ENCODE measurements at regions not wholly inside any gene's neighbourhood (a gene's known extent, or its start where the extent isn't known, plus 50 kb on each side); places are given as distances from the start of the nearest gene placed in this dataset.
A peak's percentile ranks its signal among the peaks of the same experiment; 100 is the strongest.

DNA sequence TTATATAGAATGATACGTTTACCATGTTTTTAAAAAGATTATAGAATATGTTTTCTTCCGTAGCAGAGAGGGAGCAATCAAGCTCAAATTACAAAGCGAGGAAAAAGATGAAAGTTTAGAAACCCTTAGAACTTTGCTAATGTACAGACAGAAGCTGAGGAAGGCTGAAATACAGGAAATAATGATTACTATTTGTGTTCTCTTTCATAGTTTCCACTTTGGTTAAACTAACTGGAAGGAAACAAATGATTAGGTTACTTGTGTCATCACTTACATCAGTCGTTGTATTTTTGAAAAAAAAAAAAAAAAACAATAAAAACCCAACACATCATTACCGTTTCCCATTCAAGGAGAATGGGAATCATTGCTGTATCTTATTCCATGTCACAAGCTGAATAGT is 337.8 kb upstream of the CBLB start:
- TF ChIP-seq, protein P1, sequence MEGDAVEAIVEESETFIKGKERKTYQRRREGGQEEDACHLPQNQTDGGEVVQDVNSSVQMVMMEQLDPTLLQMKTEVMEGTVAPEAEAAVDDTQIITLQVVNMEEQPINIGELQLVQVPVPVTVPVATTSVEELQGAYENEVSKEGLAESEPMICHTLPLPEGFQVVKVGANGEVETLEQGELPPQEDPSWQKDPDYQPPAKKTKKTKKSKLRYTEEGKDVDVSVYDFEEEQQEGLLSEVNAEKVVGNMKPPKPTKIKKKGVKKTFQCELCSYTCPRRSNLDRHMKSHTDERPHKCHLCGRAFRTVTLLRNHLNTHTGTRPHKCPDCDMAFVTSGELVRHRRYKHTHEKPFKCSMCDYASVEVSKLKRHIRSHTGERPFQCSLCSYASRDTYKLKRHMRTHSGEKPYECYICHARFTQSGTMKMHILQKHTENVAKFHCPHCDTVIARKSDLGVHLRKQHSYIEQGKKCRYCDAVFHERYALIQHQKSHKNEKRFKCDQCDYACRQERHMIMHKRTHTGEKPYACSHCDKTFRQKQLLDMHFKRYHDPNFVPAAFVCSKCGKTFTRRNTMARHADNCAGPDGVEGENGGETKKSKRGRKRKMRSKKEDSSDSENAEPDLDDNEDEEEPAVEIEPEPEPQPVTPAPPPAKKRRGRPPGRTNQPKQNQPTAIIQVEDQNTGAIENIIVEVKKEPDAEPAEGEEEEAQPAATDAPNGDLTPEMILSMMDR (IDR thresholded peaks at IDR 0.05; ENCODE audit: insufficient read depth, low read length): no peak

DNA sequence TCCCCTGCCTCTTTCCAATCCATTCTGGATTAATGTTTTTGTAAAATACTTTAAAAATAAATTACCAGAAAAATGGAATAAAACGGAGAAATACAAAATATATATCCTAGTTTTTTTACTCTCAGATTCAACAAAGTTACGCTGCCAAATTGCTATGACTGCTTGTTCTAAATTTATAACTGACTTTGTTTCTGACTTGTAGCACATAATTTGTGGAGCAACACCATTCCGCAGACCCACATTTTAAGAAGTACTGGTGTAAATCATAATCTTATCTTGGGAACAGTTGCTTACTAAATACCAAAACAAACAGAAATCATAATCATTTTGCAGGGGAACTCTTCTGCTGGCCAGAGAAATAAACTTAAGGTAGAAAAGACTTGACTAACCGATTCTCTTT is 339.4 kb upstream of the CBLB start:
- TF ChIP-seq, protein P1 (IDR thresholded peaks at IDR 0.05; ENCODE audit: insufficient read depth, low read length): no peak
- DNase-seq (ENCODE audit: low read depth): peak; percentile 16
- no peak overlapping the region for H3K4me3 ChIP-seq (ENCODE audit: low read depth, low read length)

More for the DNA sequence above, 337.8 kb upstream of the CBLB start:
- no peak for DNase-seq (ENCODE audit: low read depth)
- no peak overlapping the region for H3K4me3 ChIP-seq (ENCODE audit: low read depth, low read length)

DNA sequence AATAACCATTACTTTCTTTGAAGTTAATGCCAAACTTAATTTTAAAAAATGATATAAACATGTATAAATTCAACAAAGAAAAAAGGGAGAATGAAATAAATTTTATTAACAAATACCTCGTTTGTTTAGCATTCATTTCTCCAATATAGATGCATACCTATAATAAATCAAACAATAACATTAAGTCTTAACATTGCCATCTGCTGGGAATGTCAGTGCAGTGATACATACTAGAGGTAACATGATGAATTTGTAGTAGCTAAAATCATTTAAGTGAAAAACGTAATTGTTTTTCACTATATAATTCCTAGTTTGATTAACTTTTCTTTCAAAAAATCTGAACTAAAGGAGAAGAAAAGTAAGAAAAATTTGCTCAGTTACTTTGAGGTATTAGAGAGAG is 340.2 kb upstream of the CBLB start:
- no peak overlapping the region for H3K4me3 ChIP-seq (ENCODE audit: low read depth, low read length)
- DNase-seq (ENCODE audit: low read depth): peak; percentile 69
- TF ChIP-seq, protein P1 (IDR thresholded peaks at IDR 0.05; ENCODE audit: insufficient read depth, low read length): peak; percentile 51

DNA sequence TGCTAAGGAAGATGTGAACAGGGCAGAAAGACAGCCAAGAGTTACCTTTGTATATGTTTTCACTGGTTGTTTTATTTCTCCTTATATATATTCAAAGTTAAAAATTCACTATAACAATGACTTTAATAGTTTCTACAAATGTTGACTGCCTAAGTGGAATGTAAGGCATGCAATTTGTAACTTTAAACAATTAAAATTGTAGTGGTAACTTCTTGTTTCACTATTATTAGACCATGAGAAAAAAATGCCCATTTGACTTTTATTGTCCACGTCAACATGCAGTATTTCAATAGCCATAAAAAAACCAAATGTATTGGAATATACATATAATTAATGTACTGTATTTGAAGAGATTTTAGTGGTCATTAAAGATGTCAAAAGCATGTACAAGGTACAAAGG is 340.7 kb upstream of the CBLB start:
- TF ChIP-seq, protein P1 (IDR thresholded peaks at IDR 0.05; ENCODE audit: insufficient read depth, low read length): no peak
- DNase-seq (ENCODE audit: low read depth): no peak
- H3K4me3 ChIP-seq (ENCODE audit: low read depth, low read length): no peak overlapping the region

DNA sequence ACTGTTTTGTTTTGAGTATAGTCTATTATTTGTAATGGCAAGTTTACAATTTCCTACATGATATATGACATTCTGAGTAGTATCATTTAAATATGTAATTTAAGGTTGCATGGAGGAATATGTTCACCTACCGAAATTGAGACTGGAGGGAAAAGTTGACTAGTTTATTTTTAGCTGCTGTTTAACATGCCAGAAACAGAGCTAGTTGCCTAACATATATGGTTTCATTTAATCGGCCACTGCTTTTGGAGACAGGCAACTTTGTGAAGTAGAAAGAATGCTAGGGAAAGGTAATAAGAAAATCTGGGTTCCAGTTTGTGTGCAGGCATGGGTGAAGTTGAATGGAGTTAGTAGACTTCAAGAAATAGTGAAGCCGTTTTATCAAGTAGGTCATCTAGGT is 342.1 kb upstream of the CBLB start:
- TF ChIP-seq, protein P1 (IDR thresholded peaks at IDR 0.05; ENCODE audit: insufficient read depth, low read length): no peak
- DNase-seq (ENCODE audit: low read depth): no peak
- no peak overlapping the region for H3K4me3 ChIP-seq (ENCODE audit: low read depth, low read length)

DNA sequence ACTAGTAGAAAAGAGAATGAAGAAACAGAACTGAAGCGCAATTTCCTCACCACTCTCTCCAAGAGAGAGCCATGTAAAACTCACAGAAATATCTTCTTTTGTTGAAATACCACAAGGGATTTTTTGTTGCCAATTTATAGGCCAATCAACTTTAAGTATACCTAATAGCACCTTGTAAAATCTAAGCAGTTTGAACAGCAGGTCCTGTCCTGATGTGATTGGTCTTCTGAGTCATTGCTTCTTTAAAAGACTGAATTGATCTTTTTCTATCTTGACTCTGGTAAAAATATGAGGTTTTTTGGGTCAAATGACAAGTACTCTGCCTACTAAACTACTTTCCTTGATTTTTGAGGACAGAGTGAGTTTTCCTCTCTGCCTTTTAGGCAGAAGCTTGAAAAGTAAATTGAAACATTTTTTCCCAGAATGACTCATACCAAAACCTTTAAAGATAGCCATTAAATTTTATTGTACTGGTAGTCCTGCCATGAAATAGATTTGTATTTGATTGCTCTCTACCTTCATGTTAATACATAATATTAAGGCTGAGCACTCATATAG is 343.9 kb upstream of the CBLB start:
- no peak overlapping the region for H3K4me3 ChIP-seq (ENCODE audit: low read depth, low read length)
- TF ChIP-seq, protein P1 (IDR thresholded peaks at IDR 0.05; ENCODE audit: insufficient read depth, low read length): no peak
- peak; percentile 14 for DNase-seq (ENCODE audit: low read depth)

DNA sequence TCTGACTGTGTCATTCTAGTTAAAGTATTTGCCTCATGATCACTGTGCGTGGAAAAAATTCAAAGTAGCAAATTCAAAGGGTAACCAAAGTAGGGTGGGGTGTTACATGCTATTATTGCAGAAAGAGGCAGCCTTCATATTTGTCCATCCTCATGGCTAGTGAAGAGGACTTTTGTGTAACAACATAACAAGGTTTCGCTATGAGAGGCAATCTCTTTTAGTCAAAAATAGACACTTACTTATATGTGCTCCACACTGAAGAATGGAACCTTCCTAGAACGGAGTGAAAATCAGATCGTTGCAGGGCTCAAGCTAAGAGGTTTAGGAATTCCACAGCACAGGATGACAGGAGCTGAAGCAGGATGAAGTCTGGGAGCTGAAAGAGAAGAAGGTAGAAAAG is 345.1 kb upstream of the CBLB start:
- no peak for DNase-seq (ENCODE audit: low read depth)

More for the DNA sequence above, 345.1 kb upstream of the CBLB start:
- TF ChIP-seq, protein P1 (IDR thresholded peaks at IDR 0.05; ENCODE audit: insufficient read depth, low read length): no peak
- H3K4me3 ChIP-seq (ENCODE audit: low read depth, low read length): no peak overlapping the region
